DOHH2 (cell line): ENCODE measurements at regions not wholly inside any gene's neighbourhood (a gene's known extent, or its start where the extent isn't known, plus 50 kb on each side); places are given as distances from the start of the nearest gene placed in this dataset.

Experiments used
- EZH2phosphoT487 ChIP-seq: fragments of 200-600 bp; sonication (generic); IDR thresholded peaks from 2 replicates; pipeline ENCODE4 v1.6.1; 2017; ENCODE audit warnings: borderline replicate concordance, mild to moderate bottlenecking, antibody characterized with exemption, low read length, moderate library complexity, mixed read lengths
- TF ChIP-seq, protein P1 (sequence below): fragments of 200-600 bp; sonication (generic); IDR thresholded peaks from one replicate; pipeline ENCODE4 v1.5.1; 2014; ENCODE audit warnings: antibody characterized with exemption, mild to moderate bottlenecking, low read depth, low read length; ENCODE audit not compliant: poor library complexity, severe bottlenecking

DNA sequence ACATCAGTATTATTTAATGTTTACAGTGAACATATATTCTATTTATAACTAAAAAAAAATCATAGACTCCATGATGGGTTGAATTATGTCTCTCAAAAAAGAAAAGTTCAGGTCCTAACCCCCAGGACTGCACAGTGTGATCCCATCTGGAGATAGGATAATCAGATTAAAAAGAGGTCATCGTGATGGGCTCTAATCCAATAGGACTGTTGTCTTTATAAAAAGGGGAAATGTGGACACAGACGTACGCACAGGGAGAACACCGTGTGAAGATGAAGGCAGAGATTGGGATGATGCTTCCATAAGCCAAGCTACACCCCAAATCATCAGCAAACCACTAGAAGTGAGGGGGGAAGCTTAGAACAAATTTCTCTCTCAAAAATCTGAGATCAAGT, 221.4 kb downstream of the SNX18 start:
- TF ChIP-seq, protein P1, sequence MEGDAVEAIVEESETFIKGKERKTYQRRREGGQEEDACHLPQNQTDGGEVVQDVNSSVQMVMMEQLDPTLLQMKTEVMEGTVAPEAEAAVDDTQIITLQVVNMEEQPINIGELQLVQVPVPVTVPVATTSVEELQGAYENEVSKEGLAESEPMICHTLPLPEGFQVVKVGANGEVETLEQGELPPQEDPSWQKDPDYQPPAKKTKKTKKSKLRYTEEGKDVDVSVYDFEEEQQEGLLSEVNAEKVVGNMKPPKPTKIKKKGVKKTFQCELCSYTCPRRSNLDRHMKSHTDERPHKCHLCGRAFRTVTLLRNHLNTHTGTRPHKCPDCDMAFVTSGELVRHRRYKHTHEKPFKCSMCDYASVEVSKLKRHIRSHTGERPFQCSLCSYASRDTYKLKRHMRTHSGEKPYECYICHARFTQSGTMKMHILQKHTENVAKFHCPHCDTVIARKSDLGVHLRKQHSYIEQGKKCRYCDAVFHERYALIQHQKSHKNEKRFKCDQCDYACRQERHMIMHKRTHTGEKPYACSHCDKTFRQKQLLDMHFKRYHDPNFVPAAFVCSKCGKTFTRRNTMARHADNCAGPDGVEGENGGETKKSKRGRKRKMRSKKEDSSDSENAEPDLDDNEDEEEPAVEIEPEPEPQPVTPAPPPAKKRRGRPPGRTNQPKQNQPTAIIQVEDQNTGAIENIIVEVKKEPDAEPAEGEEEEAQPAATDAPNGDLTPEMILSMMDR: no peak
- TF ChIP-seq EZH2phosphoT487: no peak
